SK-N-MC (cell line): ENCODE measurements at regions not wholly inside any gene's neighbourhood (a gene's known extent, or its start where the extent isn't known, plus 50 kb on each side); places are given as distances from the start of the nearest gene placed in this dataset.

Experiments
- DNase-seq: peaks from one replicate; pipeline ENCODE4 v3.0.0-alpha.2; 2011; ENCODE audit warnings: low read depth, low spot score
- H3K27ac ChIP-seq: fragments of 200-600 bp; sonication (generic); 2 replicates; pipeline ENCODE4 v1.5.1; 2016; ENCODE audit warnings: mixed run types
- H3K36me3 ChIP-seq: fragments of 200-600 bp; sonication (generic); 2 replicates; pipeline ENCODE4 v1.6.1; 2017; ENCODE audit warnings: antibody characterized with exemption, low read length, mixed read lengths; ENCODE audit not compliant: insufficient read depth
- H3K4me3 ChIP-seq: fragments of 200-600 bp; sonication (generic); 2 replicates; pipeline ENCODE4 v1.5.1; 2016
- H3K9ac ChIP-seq: fragments of 200-600 bp; sonication (generic); 2 replicates; pipeline ENCODE4 v1.8.0; 2017; ENCODE audit warnings: mixed run types, mixed read lengths; ENCODE audit not compliant: insufficient read length
- H3K9me3 ChIP-seq: fragments of 200-600 bp; sonication (generic); 2 replicates; pipeline ENCODE4 v1.6.1; 2017; ENCODE audit warnings: low read depth, mild to moderate bottlenecking, antibody characterized with exemption, low read length, moderate library complexity, mixed read lengths
- EZH2 ChIP-seq: fragments of 200-600 bp; sonication (generic); IDR thresholded peaks from one replicate; pipeline ENCODE4 v1.6.1; 2017; ENCODE audit warnings: antibody characterized with exemption
- FOXP2 ChIP-seq: optimal IDR thresholded peaks from 2 replicates; pipeline ENCODE3; 2011; ENCODE audit warnings: mild to moderate bottlenecking, moderate library complexity; ENCODE audit not compliant: insufficient read depth; ENCODE audit errors: extremely low read length, control extremely low read depth
- POLR2AphosphoS5 ChIP-seq: IDR thresholded peaks from 2 replicates; pipeline ENCODE4 v1.6.1; 2012; ENCODE audit warnings: mild to moderate bottlenecking, low read depth, low read length, borderline replicate concordance

- TF ChIP-seq FOXP2 (no peak), POLR2AphosphoS5 (no peak), EZH2 (no peak)
- H3K9me3 ChIP-seq: no peaks in the 10 kb centered on the region
- H3K9ac ChIP-seq: no peak overlapping the region
- no peak for DNase-seq
- no peak overlapping the region for H3K4me3 ChIP-seq
- no peaks in the 10 kb centered on the region for H3K36me3 ChIP-seq
- no peak overlapping the region for H3K27ac ChIP-seq
Measured at GRCh38 chr6:127058027-127058426, 60.4 kb upstream of the RSPO3 start.

DNA sequence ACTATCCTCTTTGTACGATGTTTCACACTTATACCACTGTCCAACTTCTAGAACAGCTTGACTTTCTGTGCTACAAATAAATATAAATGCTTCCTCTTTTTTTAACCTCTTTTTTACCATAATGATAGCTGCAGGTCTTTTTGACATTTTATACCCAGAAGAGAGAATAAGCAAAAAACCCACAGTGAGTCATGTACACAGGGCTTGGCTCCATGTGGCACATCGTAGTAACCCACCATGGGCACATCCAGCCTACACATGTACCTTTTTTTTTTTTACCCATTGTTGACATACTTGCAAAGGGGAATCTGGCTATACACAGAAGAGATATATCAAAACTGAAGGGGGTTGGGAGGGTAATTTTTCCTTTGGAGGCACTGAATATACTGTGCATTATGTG, 59.5 kb upstream of the RSPO3 start:
- Histone ChIP-seq H3K9ac (no peak overlapping the region), H3K4me3 (no peak overlapping the region), H3K27ac (no peak overlapping the region), H3K36me3 (no peaks in the 10 kb centered on the region), H3K9me3 (no peaks in the 10 kb centered on the region)
- no peak for DNase-seq
- no peak for TF ChIP-seq POLR2AphosphoS5
- no peak for TF ChIP-seq EZH2
- no peak for TF ChIP-seq FOXP2
